Natural killer cell (primary cell): ENCODE measurements at regions not wholly inside any gene's neighbourhood (a gene's known extent, or its start where the extent isn't known, plus 50 kb on each side); places are given as distances from the start of the nearest gene placed in this dataset.
A peak's percentile ranks its signal among the peaks of the same experiment; 100 is the strongest.

Experiments
- ATAC-seq, 3 donors: fragments of 150-1000 bp in 2 of 3; fragments of 200-7000 bp in 1 of 3; cut with Tn5 transposase; 1 replicate in 1 of 3; 2 replicates in 2 of 3; pipeline ENCODE4 v1.10.0; 2021; ENCODE audit warnings: mild to moderate bottlenecking in 2 of 3, moderate library complexity in 2 of 3
- DNase-seq, 2 donors: peaks; one replicate each; pipeline versions ENCODE4 v3.0.0 to v3.0.0-alpha.2; 2013 to 2021; ENCODE audit warnings: mixed read lengths in 1 of 2
- H3K27ac ChIP-seq: one replicate; pipeline ENCODE4 v1.5.1; 2013; ENCODE audit warnings: mild to moderate bottlenecking, low read length
- H3K27me3 ChIP-seq: one replicate; pipeline ENCODE4 v1.6.1; 2013; ENCODE audit warnings: low read length; ENCODE audit not compliant: control insufficient read depth, insufficient read depth
- H3K36me3 ChIP-seq: one replicate; pipeline ENCODE4 v1.6.1; 2013; ENCODE audit warnings: low read length; ENCODE audit not compliant: control insufficient read depth, insufficient read depth
- H3K4me1 ChIP-seq: one replicate; pipeline ENCODE4 v1.6.1; 2013; ENCODE audit warnings: low read length; ENCODE audit not compliant: control insufficient read depth, insufficient read depth
- H3K4me3 ChIP-seq: one replicate; pipeline ENCODE4 v1.5.1; 2013; ENCODE audit warnings: low read length
- H3K9me3 ChIP-seq: one replicate; pipeline ENCODE4 v1.6.1; 2013; ENCODE audit warnings: low read length; ENCODE audit not compliant: control insufficient read depth, insufficient read depth
- H3K27ac Mint-ChIP-seq, 2 donors: one replicate each; pipeline ENCODE4 v1.8.0; 2022; ENCODE audit warnings: mild to moderate bottlenecking in 2 of 2, mixed read lengths in 2 of 2, moderate library complexity in 1 of 2
- H3K27me3 Mint-ChIP-seq, 2 donors: one replicate each; pipeline ENCODE4 v1.8.0; 2022; ENCODE audit warnings: low read depth in 2 of 2, mixed read lengths in 2 of 2
- H3K36me3 Mint-ChIP-seq: one replicate; pipeline ENCODE4 v1.8.0; 2022; ENCODE audit warnings: mixed read lengths
- H3K4me1 Mint-ChIP-seq, 2 donors: one replicate each; pipeline ENCODE4 v1.8.0; 2022; ENCODE audit warnings: mixed read lengths in 2 of 2
- H3K4me3 Mint-ChIP-seq: one replicate; pipeline ENCODE4 v1.8.0; 2022; ENCODE audit warnings: mild to moderate bottlenecking, moderate library complexity, mixed read lengths
- H3K9me3 Mint-ChIP-seq, 2 donors: one replicate each; pipeline ENCODE4 v1.8.0; 2022; ENCODE audit warnings: mixed read lengths in 2 of 2
- WGBS: methylation state at CpG from one replicate; pipeline ENCODE4 v1.1.7; 2013; ENCODE audit warnings: missing lambda C conversion rate; ENCODE audit not compliant: insufficient coverage; 5-methylcytosine and 5-hydroxymethylcytosine counted together
- intact Hi-C: fragments of 100-400 bp; cut with micrococcal nuclease; formaldehyde crosslinking; loops from one replicate; pipeline ENCODE4 v1.14.2; 2022
- TF ChIP-seq, protein P1 (sequence below): fragments of 200-600 bp; IDR thresholded peaks from one replicate; pipeline ENCODE4 v1.8.0; 2022; ENCODE audit warnings: antibody characterized with exemption

GRCh38 chr14:95452176-95452892, 64.1 kb downstream of the SYNE3 start:
- Mint-ChIP-seq H3K4me3 (no peak overlapping the region), H3K27ac (no peak overlapping the region), H3K4me1 (no peaks in the 10 kb centered on the region), H3K9me3 (no peaks in the 10 kb centered on the region), H3K27me3 (no peaks in the 10 kb centered on the region), H3K36me3 (peaks cover 5% of the 10 kb centered on the region)
- H3K36me3 ChIP-seq = peaks cover 34% of the 10 kb centered on the region
- 86% methylated on average over 18 of the region's 18 CpGs for WGBS
- H3K9me3 ChIP-seq = no peaks in the 10 kb centered on the region
- intact Hi-C loops = no loop called here
- no peaks in the 10 kb centered on the region for H3K27me3 ChIP-seq
- TF ChIP-seq, protein P1, sequence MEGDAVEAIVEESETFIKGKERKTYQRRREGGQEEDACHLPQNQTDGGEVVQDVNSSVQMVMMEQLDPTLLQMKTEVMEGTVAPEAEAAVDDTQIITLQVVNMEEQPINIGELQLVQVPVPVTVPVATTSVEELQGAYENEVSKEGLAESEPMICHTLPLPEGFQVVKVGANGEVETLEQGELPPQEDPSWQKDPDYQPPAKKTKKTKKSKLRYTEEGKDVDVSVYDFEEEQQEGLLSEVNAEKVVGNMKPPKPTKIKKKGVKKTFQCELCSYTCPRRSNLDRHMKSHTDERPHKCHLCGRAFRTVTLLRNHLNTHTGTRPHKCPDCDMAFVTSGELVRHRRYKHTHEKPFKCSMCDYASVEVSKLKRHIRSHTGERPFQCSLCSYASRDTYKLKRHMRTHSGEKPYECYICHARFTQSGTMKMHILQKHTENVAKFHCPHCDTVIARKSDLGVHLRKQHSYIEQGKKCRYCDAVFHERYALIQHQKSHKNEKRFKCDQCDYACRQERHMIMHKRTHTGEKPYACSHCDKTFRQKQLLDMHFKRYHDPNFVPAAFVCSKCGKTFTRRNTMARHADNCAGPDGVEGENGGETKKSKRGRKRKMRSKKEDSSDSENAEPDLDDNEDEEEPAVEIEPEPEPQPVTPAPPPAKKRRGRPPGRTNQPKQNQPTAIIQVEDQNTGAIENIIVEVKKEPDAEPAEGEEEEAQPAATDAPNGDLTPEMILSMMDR = no peak
- DNase-seq (peak in 1 of 2 donors; percentile 28), ATAC-seq (no peak)
- peaks cover 2% of the 10 kb centered on the region for H3K4me1 ChIP-seq
- H3K27ac ChIP-seq = no peak overlapping the region
- no peak overlapping the region for H3K4me3 ChIP-seq

- H3K9me3 ChIP-seq = no peaks in the 10 kb centered on the region
- TF ChIP-seq, protein P1 = no peak
- H3K9me3 Mint-ChIP-seq = no peaks in the 10 kb centered on the region
- peaks cover 25% of the 10 kb centered on the region for H3K36me3 ChIP-seq
- no peak overlapping the region for H3K27ac Mint-ChIP-seq
- WGBS = 97% methylated on average over 11 of the region's 11 CpGs
- H3K27ac ChIP-seq = no peak overlapping the region
- no peaks in the 10 kb centered on the region for H3K27me3 Mint-ChIP-seq
- H3K36me3 Mint-ChIP-seq = peaks cover 5% of the 10 kb centered on the region
- no peaks in the 10 kb centered on the region for H3K4me1 Mint-ChIP-seq
- no peak for DNase-seq
- no peaks in the 10 kb centered on the region for H3K27me3 ChIP-seq
- H3K4me1 ChIP-seq = no peaks in the 10 kb centered on the region
- intact Hi-C loops = loop anchor here (10.0 kb wide), 1 partner anchor 236 kb away; the partner anchor contains the start of gene TCL1B
- no peak overlapping the region for H3K4me3 ChIP-seq
- no peak for ATAC-seq
- no peak overlapping the region for H3K4me3 Mint-ChIP-seq
Measured at GRCh38 chr14:95449131-95449530, 67.3 kb downstream of the SYNE3 start.

GRCh38 chr14:95446470-95446869, 70.0 kb downstream of the SYNE3 start:
- peaks cover 5% of the 10 kb centered on the region for H3K36me3 Mint-ChIP-seq
- 85% methylated on average over 4 of the region's 4 CpGs for WGBS
- Histone ChIP-seq H3K4me3 (no peak overlapping the region), H3K9me3 (no peaks in the 10 kb centered on the region), H3K4me1 (no peaks in the 10 kb centered on the region), H3K36me3 (peaks cover 16% of the 10 kb centered on the region), H3K27ac (no peak overlapping the region), H3K27me3 (no peaks in the 10 kb centered on the region)
- intact Hi-C loops = loop anchor here (10.0 kb wide), 1 partner anchor 238 kb away; the partner anchor contains the start of gene TCL1B
- ATAC-seq = no peak
- TF ChIP-seq, protein P1 = no peak
- no peaks in the 10 kb centered on the region for H3K9me3 Mint-ChIP-seq
- no peak for DNase-seq
- no peak overlapping the region for H3K4me3 Mint-ChIP-seq
- H3K4me1 Mint-ChIP-seq = peaks cover 0 to 6% of the 10 kb centered on the region in 2 donors
- H3K27ac Mint-ChIP-seq = peak overlapping the region in 1 of 2 donors; percentile 15
- H3K27me3 Mint-ChIP-seq = no peaks in the 10 kb centered on the region
